ENCODE measurements at regions not wholly inside any gene's neighbourhood (a gene's known extent, or its start where the extent isn't known, plus 50 kb on each side); places are given as distances from the start of the nearest gene placed in this dataset.

DNA sequence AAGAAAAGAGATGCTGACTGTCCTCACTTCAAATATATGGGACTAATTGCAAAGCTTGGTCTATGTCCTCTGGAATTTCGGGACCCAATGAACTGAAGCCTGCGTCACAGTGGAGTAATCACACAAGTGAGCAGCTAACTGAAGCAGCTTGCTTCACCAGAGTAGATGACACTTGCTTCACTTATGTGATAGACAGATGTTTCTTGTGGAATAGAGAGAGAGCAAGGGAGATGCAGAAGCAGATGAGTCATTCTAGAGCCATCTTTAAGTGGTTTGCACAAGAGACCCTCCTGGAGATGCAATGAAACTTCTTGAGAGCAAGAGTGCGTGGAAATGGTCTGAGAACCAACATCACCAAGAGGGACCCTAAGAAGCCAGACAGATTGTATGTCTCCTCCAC is 1537.1 kb upstream of the FLRT2 start:
- no peak for DNase-seq (ENCODE audit: low spot score)

DNA sequence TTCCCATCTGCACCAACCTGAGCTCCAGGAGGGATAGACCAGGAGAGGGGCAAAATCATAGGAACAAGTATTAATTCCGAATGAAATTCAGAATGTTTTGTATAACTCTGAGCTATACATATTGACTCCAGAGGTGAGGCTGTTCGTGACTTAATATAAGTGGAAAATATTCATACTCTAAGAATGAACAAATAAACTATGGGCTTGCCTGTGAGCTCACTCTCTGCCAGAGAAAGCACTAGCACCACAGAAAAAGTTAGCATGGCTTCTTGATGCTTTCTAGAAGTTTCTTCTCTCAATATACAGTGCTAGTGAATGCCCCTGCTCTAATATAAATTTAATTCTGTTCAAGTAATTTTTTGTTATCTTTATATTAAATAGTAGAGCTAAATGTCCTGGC is 1536.4 kb upstream of the FLRT2 start:
- no peak for DNase-seq (ENCODE audit: low spot score)

- no peak for DNase-seq (ENCODE audit: low spot score)
These were observed 1535.9 kb upstream of the FLRT2 start for GRCh38 chr14:83994020-83994419.

DNA sequence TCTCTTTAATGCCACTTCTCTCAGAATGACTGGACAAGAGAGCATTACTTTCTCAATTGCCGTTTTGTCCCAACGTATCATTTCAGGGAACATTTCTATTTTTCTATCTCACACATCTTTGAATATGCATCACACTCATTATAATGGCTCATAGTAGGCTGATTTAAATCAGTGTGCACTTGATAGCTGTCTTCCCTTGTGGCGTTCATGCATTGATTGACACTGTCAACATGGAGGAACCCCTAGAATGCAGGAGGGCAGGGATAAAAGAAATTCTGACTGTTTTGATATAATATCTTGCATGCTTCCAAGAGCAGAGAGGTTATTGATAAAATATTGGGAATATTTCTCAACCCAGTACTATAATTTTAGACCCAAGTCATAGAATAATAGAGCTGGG is 1528.9 kb upstream of the FLRT2 start:
- DNase-seq (ENCODE audit: low spot score) = no peak

- no peak for DNase-seq (ENCODE audit: low spot score)
These were observed 1526.6 kb upstream of the FLRT2 start for GRCh38 chr14:84003346-84003745.

- no peak for DNase-seq (ENCODE audit: low spot score)
These were observed 1523.2 kb upstream of the FLRT2 start for GRCh38 chr14:84006643-84007155.

GRCh38 chr14:84013424-84013823 is 1516.5 kb upstream of the FLRT2 start:
- no peak for DNase-seq (ENCODE audit: low spot score)

DNA sequence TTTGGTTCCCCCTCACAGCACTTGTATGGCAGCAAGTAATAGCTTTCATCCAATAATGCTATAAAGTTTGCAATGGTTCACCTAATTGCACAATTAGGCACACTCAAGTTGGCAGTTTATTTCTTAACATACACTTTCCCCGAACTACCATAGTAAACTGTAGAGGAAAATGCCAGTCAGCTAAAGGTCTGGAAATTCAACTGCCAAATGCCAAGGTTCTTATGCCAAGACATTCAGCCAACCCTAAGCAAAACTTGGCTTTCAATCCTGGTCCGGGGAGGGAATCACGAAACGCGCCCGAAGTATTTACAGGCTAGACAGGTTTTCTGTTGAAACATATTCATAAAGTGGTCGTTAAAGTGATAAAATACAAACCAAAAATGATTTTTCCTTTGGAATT is 1512.4 kb upstream of the FLRT2 start:
- DNase-seq (ENCODE audit: low spot score) = no peak

DNA sequence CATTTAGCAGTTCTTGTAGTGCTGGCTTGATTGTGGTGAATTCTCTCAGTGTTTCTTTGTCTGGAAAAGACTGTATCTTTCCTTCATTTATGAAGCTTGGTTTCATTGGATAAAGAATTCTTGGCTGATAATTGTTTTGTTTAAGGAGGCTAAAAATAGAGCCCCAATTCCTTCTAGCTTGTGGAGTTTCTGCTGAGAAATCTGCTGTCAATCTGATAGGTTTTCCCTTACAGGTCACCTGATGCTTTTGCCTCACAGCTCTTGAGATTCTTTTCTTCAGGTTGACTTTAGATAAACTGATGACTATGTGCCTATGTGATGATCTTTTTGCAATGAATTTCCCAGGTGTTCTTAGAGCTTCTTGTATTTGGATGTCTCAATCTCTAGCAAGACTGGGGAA is 1508.5 kb upstream of the FLRT2 start:
- DNase-seq (ENCODE audit: low spot score) = no peak

DNA sequence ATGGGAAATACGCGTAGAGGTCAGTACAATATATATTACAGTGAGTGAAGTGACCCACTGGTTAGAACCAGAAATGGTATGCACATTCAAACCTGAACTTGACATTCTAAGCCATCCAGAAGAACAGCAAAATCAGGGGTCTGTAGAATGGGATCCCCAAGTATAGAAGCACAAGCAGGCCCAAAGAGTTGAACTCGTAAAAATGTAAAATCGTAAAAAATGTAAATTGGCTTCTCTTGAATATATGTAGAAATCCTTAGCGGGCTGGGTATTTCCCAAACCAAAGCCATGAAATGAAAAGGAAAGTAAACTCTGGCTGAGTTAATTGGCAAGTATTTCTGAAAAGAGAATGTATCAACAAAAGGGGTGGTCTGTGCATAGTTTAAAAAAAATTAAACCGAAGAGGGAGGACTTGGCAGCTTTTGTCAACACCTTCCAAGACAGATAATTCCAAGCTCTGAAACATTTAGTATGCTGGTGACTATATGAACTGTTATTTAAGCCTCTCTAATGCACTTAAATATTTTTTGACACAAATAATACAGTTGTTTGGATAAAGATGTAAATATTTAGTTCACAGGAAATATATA is 1505.6 kb upstream of the FLRT2 start:
- no peak for DNase-seq (ENCODE audit: low spot score)

DNA sequence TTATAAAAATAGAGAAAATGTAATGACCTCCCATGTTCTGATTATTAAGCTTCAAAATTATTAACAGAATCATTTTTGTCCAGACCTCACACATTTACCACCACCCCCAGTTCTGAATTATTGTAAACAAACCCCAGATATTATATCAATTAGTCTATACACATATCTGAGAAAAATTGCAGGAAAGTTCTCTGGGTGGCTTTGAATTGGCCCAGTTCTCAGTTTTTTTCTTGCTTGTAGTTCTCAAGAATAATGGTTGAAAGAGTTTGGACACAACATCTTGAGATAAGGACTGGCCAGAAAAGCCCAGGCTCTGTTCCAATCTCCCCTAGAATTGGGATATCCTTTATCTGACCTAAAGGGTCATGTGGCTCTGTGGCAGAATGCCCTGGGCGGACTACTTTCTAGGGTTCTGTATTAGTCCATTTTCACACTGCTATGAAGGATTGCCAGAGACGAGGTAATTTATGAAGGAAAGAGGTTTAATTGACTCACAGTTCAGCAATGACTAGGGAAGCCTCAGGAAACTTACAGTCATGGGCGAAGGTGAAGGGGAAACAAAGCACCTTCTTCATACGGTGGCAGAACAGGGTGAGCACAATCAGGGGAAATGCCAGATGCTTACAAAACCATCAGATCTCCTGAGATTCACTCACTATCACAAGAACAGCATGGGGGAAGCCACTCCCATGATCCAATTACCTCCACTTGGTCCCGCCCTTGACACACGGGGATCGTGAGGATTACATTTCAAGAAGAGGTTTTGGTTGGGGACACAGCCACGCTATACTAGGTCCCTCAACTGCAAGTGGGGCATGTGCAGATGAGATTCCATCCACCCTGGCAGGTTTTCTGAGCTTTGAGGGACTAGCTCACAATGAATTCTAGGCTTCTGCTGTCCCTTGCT is 1504.6 kb upstream of the FLRT2 start:
- no peak for DNase-seq (ENCODE audit: low spot score)

GRCh38 chr14:84027351-84027750 is 1502.6 kb upstream of the FLRT2 start:
- no peak for DNase-seq (ENCODE audit: low spot score)

- no peak for DNase-seq (ENCODE audit: low spot score)
These were observed 1501.8 kb upstream of the FLRT2 start for GRCh38 chr14:84028080-84028604.

GRCh38 chr14:84029246-84029645 is 1500.7 kb upstream of the FLRT2 start:
- DNase-seq (ENCODE audit: low spot score) = no peak

GRCh38 chr14:84029720-84030119 is 1500.2 kb upstream of the FLRT2 start:
- no peak for DNase-seq (ENCODE audit: low spot score)

- DNase-seq (ENCODE audit: low spot score) = no peak
These were observed 1493.1 kb upstream of the FLRT2 start for GRCh38 chr14:84036840-84037239.

GRCh38 chr14:84037593-84037992 is 1492.4 kb upstream of the FLRT2 start:
- DNase-seq (ENCODE audit: low spot score) = no peak

DNA sequence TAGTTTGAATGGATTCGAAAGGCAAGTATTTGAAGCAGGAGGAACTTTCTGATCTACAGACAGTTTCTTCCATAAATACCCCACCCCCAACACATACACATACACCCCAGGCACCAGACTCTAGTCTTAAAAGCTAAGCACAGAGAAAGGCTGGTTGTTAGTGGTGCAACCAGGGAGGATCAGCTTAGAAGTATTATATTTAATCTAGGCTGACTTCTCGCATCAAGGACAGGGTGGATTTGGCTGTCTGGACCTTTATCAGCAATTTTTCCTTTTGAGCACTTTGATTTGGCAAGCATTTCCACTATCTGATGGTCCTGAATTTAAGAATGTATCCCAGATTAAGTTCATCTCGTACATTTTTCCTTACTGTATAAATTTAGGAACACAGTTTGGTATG is 1489.8 kb upstream of the FLRT2 start:
- no peak for DNase-seq (ENCODE audit: low spot score)

- DNase-seq (ENCODE audit: low spot score) = no peak
These were observed 1488.5 kb upstream of the FLRT2 start for GRCh38 chr14:84041421-84041820.

DNA sequence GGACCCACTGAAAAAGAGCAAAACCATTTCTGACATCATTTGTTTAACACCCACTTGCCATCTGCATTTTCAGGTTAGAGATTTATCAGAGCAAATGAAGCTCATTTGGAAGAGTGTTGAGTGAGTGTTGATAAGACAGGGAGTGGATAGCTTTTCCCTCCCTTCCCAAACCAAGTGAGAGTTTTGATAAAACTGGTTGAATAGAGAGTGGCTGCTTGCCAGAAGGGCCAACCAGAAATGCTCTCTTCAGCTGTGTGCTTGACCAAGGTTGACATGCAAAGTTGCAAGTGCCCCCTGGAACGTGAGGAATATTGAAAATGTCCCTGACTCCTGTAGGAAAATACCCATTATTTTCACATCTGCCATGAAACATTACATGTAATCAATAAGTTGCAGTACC is 1487.0 kb upstream of the FLRT2 start:
- DNase-seq (ENCODE audit: low spot score) = no peak

- no peak for DNase-seq (ENCODE audit: low spot score)
These were observed 1465.4 kb upstream of the FLRT2 start for GRCh38 chr14:84064316-84065125.

GRCh38 chr14:84065811-84066210 is 1464.1 kb upstream of the FLRT2 start:
- no peak for DNase-seq (ENCODE audit: low spot score)
